ENCODE measurements at regions not wholly inside any gene's neighbourhood (a gene's known extent, or its start where the extent isn't known, plus 50 kb on each side); places are given as distances from the start of the nearest gene placed in this dataset.
A peak's percentile ranks its signal among the peaks of the same experiment; 100 is the strongest.

DNA sequence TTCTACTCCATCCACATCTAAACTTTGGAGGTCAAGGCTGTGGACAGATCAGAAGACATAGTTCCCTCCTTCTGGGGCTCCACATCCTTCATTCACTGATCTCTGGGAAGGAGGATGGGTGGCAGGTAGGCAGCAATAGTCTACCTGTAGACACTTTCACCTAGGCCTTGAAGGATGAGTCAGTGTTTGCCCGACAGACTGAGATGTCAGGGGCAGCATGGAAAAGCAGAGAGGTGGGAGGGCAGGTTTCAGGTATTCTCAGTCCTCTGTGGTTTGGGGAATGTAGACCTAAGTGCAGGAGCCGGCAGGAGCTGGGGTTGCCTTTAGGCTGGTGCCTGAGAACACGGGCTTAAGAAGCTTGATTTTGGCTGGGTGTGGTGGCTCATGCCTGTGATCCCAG is 171.9 kb upstream of the ZNF267 start:
- DNase-seq (ENCODE audit: low read depth in 2 of 2): no peak

DNA sequence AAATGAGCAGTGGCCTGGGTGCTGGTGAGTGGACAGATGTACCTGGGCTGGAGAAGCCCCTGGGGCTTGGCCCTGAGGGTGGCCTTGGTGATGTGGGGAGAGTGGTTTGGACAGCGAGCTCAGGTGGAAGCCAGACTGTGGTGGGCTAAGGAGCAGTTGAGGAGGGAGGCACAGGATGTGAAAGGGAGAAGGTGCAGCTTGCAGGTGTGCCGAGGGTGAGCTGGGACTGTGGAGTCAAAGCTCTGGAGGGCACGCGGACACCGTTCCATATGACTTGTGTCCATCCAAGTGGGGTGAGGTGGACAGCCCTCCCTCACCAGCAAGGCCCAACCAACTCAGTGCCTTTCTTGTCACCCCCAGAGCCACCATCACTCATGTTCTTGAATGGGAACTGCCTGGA is 170.8 kb upstream of the ZNF267 start:
- no peak for DNase-seq (ENCODE audit: low read depth in 2 of 2)

DNA sequence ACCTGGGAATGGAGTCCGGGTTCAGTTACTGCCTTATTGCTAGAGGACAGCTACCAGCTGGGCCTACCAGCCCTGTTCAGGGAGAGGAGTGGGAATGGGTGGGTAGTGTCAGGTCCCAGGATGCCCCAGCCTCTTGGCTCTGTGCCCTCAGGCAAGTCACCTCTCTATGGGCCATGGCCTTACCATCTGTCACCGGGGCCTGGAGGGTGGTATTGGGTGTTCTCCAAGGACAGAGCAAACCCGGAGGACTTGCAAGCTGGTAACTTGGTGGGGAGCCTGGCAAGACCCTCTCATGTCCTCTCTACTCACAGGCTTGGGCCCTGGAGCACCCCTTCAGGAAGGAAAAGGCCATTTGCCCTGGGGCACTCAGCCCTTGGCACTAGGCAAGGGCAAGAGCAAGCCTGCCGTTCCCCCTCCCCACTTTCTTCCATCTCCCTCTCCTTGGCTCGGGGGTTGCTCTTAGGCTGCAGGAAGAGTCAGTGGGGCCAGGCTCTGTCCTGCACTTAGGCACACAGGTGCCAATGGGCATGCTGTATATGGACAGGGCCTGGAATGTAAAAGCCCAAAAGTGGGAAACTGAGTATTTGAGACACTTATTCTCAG is 170.0 kb upstream of the ZNF267 start:
- no peak for DNase-seq (ENCODE audit: low read depth in 2 of 2)

DNA sequence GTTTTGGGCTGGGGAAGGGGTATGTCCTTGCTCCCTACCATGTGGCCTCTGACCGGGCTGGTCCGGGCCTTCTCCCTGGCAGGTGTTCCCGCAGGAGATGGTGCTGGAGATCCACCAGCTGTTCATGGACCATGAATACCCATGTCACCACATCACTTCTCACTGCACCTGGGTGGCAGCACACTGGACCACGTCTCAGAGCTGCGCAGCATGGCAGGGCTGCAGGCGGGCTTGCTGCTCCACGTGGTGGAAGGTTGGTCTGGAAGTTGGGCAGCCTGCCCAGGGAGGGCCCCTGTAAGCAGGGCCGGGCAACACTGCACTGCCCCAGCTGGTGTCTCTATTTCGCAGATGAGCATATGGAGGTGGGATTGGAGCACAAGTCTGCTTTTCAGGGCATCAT is 169.5 kb upstream of the ZNF267 start:
- no peak for DNase-seq (ENCODE audit: low read depth in 2 of 2)

DNA sequence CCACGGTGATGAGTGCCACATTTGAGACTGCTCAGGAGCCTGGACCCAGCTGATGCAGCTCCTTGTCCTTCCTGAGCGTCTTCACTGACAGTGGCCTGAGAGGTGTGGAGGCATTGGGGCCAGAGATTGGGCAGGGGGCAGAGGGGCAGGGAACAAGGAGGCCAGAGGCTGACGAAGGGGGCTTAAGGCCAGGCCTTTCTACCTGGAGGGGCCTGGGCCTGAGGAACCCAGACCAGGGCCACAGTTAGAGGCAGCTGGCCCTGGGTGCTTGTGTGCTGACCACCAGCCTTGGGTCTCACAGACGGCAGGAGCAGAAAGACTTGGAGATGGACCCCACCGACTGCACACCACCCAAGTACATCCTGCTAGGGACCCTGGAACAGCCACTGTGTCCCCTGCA is 168.2 kb upstream of the ZNF267 start:
- no peak for DNase-seq (ENCODE audit: low read depth in 2 of 2)

DNA sequence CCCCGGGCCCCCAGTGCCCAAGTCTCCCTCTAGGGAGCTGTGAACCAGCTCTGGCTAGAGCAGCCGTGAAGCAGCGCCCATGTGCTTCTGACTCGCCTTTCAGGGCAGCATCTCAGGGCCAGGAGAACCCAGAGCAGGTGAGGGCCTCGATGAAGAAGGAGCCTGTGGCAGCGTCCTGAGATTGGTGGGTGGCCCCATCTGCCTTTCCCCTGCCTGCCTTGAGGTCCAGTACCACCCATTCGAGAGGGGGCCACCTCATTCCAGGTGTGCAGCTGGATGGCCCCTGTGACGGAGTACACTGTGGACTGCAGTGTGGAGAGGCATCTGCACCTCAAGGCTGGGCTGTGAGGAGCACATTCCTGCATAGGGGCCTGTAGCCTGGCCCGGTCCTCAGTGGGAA is 167.3 kb upstream of the ZNF267 start:
- no peak for DNase-seq (ENCODE audit: low read depth in 2 of 2)

DNA sequence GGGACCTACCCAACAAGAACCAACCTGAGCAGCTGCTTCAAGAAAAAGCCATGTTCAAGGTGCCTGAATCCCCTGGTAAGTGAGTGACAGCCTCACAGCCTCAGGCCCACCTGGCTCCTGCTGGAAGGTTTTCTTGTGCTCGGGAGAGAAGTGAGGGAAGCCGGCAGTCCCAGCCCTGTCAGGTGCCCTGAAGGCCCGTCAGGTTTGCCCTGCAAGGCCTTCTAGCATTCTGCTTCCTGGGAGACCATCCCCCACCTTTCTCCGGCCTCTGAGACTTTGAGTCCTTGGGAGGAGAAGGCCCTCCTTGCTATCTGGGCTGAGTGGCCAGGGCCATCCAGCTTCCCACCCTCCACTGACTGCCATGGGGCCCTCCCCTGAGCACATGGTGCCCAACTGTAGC is 166.7 kb upstream of the ZNF267 start:
- DNase-seq (ENCODE audit: low read depth in 2 of 2): no peak

DNA sequence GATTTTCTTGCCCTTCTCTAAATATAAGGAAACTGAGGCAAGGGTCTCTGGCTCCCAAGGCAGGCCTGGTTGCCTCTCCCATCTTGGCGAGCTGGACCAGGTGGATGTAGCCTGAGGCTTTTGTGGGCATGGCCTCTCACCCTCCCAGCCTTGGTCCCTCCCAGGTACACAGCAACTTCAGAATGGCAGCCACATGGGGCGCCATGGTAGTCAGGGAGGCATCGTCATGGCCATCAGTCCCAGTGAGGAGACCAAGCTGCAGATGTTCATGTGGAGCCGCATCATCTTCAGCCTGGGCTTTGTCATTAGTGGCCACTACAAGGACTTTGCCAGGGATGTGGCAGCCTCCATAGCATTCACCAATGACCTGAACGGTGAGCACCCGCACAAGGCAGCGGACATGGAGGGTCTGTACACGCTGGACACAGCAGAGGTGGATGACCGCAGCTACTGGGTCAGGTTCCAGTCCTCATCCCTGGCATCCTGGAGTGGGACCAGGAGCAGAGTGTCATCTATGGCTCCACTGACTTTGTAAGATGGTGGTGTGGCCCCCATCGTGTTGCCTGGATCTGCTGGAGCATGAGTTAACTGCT is 165.8 kb upstream of the ZNF267 start:
- no peak for DNase-seq (ENCODE audit: low read depth in 2 of 2)

DNA sequence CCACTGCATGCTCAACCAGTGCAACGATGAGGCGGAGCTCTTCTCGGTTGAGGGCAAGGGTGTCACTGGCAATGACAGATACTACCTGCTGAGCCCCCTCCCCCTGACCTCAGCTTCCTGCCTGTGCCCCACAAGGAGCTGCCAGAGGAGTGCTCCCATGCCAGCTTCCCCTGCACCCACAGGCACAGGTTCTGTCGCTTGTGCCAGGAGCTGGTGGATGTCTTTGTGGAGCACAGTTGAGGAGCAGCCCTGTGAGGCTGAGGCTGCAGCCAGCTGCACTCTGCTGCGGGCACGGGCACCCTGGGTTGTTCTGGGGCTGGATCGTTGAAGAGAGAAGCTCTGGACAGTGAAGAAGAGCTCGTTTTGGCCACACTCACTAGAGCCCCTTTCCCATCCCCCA is 165.3 kb upstream of the ZNF267 start:
- no peak for DNase-seq (ENCODE audit: low read depth in 2 of 2)

DNA sequence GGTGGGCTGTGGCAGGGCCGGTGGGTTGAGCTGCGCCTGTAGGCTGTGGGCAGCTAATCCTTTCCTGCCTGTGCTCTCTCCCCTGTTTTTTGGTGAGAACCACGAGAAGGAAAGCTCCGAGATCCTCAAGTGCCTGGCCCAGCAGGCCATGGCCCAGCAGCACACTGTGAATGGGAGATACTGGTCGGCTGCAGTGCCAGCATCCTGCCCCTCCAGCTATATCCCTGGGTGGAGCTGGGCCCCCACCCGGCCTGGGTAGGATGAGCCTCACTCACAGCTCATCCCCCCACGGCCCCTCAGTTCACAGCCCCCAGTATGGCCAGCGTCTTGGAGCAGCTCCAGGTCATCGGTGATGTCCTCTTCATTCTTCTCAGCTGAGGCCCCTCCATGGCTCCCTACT is 164.4 kb upstream of the ZNF267 start:
- DNase-seq (ENCODE audit: low read depth in 2 of 2): no peak

DNA sequence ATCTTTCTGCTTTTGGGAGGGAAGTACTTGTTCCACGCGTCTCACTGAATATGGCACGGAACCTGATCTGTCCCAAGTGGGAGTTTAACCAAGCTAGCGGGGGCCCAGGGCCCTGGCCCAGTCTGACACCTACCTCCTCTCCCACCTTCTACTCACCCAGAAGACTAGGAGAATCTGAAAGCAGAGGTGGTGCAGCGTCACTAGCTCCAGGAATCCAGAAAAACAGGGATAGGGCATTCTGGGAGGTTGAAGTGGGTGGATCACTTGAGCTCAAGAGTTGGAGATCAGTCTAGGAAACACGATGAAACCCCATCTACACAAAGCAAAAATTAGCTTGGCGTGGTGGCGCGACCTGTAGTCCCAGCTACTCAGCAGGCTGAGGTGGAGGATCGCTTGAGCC is 163.5 kb upstream of the ZNF267 start:
- DNase-seq (ENCODE audit: low read depth in 2 of 2): no peak

DNA sequence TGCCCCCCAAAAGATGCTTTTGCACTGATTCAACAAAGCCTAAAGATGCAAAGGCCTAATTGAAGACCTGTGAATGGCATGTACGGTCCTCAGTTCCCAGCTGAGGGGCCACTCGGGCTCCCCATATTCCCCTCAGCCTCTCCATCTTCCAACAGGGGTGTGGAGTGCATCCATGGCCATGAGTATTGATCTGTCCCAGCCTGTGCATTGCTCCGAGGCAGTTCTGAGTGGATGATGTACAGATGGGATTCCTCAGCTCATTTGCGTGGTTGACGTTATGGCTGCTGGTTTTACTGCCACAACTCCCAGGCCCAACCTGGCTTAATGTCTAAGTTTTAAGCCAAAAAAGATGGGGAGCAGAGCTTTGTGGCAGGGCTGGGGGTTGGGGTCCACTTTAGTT is 162.7 kb upstream of the ZNF267 start:
- no peak for DNase-seq (ENCODE audit: low read depth in 2 of 2)

DNA sequence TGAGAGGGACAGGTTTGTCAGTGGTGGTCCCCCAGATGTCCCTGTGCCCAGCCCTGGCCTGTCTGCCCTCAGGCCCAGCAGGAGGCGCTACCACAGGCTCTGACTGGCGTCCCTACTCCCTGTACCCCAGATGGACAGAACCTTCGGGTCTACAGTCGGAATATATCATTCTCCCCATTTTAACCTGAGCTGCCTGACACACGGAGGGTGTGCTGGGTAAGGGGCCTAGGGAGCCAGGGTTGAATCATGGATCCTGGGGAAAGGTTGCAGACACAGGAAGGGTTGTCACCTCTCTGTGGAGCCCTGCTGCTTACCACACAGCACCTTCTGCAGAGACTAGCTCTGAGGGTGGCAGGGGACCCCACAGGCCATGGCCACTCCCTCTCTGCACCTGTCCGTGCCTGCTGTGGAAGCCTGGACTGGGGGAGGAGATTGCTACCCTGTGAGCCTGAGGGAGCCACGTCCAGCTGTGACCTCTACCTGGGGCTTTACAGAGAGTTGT is 162.2 kb upstream of the ZNF267 start:
- no peak for DNase-seq (ENCODE audit: low read depth in 2 of 2)

DNA sequence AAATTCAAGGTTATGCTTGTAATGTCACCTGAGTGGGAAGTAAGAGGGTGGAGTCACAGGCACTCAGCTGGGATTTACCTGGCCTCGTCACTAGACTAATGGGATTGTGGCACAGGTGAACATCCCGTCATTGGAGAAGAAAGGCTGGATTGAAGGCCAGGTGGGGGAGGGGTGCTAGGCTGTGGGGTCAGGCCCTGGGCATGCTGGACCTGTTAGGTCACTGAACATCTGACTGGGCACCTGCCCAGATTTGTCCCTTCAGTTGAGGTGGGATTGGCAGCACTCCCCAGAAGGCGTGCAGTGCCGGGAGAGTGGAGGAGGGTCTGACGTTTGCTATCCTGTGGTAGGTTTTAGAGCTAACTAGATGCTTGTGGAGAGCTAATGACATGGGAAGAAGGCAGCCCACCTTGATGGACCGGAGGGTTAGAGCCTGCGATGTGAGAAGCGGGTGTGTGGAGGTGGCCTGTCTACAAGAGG is 161.5 kb upstream of the ZNF267 start:
- DNase-seq (ENCODE audit: low read depth in 2 of 2): no peak

DNA sequence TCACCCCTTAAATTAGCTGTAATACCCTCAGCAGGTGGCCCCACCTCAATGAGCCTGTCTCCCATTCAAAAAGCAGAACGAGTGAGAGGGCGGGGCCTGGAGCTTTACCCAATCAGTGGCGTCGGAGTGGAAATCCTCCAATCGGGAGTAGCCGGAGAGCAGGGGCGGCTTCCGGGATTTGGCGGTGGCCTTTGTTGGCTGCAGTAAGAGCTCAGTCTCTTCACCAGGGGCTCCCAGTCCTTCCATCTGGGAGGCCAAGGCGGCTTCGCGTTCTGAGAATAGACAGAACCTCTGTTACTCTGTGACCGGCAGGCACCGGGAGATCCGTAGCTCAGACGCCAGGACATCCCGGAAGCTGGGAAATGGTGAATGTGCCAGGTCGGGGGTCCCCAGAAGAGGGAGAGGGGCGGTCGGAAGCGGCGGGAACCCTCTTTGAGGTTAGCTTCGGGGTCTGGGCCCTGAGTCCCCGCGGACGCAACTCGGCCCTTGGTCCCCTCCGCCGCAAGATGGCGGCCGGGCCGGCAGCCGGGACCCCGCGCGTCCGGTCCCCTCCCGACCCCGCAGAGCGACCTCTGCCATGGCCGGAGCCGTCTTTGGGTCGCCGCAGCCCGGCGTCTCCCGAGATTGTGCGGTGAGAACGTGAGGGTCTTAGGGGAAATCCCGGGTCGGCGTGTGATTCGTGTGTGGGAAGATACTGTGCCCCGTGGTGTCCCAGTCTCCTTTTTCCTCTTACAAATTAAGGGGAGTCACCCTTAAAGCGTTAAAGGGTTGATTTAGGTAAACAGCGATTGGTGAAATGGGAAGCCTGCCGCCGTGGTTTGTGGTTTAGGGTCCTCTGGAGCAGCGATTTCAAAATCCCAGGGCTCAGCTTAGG is 160.3 kb upstream of the ZNF267 start:
- DNase-seq (ENCODE audit: low read depth in 2 of 2): peak; percentile 86 to 88

DNA sequence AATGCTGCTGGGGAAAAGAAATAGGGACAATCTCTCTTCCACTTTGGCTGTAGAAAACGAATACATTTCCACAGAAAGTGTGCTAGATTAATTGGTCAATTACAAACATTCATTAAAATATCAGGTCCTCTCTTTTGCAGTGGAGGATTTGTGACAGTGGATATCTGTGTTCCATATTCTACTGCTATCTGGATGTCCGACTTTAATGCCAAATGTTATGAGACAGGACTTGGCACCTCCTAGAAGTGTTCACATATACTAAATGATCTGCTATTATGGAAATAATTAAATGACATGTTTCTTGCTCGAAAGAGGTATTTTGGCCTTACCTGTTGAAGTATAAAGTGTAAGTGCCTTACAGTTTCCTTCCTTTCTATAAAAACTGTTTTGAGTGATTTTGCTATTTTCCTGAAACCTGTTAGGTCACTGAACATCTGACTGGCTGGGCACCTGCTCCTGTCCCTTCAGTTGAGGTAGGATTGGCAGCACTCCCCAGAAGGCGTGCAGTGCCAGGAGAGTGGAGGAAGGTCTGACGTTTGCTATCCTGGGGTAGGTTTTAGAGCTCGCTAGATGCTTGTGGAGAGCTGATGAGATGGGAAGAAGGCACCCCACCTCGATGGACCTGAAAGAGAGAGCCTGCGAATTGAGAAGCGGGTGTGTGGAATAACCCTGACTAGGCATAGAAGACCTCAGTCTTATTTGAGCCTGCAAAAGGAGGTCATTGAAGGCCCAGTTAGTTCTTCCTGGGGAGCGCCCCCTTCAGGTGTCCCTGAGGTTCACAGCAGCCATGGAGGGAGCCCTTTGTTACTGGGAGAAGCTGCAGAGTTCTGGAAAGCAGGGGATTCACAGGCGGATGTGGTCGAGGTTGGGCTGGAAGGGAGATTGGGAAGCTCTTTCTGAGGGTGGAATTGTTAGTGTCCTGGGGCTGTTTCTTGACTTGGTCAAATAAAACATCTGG is 159.4 kb upstream of the ZNF267 start:
- DNase-seq (ENCODE audit: low read depth in 2 of 2): no peak

DNA sequence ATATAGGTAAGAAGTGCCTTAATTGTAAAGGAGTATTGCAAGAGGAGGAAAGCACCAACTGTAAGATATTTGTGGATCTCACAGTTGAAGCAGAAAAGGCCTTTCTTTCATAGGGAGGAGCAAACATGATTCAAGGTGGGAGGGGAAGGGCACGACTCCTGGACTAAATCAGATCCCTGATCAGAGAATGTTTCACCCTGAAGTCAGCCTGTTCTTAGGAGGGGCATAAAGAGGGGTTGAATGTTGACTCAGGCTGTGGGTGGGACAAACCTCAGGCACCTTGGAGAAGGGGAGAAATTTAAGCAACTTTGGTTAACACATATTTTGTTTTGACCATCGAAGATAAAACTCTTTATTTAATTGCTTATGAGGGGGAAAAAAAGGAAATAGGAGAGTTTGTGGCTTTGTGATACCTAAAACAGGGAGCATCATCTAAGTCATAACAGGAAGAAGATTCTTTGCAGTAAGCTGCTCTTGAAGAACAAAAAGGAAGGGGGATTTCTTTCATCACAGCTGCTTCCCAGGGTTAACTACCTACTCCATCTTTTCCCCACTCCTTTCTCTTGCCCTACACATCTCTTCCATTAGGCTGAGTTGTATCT is 158.6 kb upstream of the ZNF267 start:
- DNase-seq (ENCODE audit: low read depth in 2 of 2): no peak

DNA sequence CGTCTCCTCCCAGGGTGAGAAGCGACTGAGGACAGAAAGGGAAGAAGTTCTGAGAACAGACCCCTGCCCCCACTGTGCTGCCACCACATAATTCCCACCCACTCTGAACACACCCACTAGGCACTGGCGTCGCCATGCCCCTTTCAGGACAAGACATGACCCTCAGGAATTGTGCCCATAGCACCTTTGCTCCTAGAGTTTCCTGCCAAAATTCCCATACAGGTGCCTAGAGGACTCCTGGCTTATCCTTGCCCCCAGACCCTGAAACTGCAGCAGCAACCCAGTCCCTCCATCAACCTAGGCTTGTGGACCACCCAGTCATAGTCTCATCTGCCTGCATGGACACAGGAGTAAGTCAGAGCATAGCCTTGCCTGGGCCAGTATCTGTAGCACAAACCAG is 157.7 kb upstream of the ZNF267 start:
- DNase-seq (ENCODE audit: low read depth in 2 of 2): no peak

DNA sequence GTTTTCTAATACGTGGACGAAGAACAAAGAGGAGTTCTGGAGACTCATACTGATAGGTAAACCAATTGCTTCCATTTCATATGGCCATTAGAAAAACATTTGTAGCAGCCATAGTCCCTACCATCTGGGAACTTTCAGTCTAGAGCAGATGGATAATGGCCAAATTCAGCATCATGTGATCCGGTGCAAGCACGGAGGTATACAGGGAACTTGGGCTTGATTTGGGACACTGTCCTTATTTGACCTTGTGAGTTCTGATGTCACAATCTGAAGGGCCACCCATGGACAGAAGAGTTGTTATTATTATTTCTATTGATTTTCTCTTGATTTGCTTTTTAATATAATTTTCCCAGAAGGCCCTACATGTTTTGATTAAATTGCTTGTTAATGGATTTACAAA is 154.6 kb upstream of the ZNF267 start:
- no peak for DNase-seq (ENCODE audit: low read depth in 2 of 2)

DNA sequence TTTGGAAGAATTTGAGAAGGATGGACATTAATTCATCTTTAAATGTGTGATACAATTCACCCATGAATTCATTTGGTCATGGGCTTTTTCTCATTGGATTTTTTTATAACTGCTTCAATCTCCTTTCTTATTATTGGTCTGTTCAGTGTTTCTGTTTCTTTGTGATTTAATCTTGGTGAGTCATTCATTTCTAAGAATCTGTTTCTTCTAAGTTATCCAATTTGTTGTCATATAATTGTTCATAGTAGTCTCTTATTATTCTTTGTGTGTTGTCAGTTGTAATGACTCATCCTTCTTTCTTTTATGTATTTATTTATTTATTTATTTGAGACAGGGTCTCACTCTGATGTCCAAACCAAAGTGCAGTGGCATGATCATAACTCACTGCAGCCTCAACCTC is 146.1 kb upstream of the ZNF267 start:
- DNase-seq (ENCODE audit: low read depth in 2 of 2): no peak

DNA sequence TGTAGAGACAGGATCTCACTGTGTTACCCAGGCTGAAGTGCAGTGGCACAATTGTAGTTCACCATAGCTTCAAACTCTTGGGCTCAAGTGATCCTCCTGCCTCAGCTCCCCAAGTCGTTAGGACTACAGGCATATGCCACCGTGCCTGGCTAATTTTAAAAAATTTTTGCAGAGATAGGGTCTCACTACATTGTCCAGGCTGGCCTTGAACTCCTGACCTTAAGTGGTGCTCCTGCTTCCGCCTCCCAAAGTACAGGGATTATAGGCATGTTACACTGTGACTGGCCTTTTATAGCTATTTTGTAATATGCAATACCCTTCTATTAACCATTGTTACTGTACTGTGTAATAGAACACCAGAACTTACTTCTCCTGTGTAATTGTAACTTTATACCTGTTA is 139.3 kb upstream of the ZNF267 start:
- DNase-seq (ENCODE audit: low read depth in 2 of 2): no peak

All from stimulated activated CD8-positive, alpha-beta memory T cell treated with anti-CD3 and anti-CD28 coated beads, Interleukin-15, amount 100 ng/mL, for 48 hours (primary cell).